HepG2 (cell line): ENCODE measurements at regions not wholly inside any gene's neighbourhood (a gene's known extent, or its start where the extent isn't known, plus 50 kb on each side); places are given as distances from the start of the nearest gene placed in this dataset.

ENCODE experiments used
- ARID4A ChIP-seq: sonication (generic); formaldehyde crosslinking; IDR thresholded peaks from 2 replicates; pipeline ENCODE4 v1.5.0; 2020; ENCODE audit warnings: mild to moderate bottlenecking, missing genetic modification reagents, borderline replicate concordance
- ELF1 ChIP-seq: sonication (generic); formaldehyde crosslinking; IDR thresholded peaks from 2 replicates; pipeline ENCODE4 v1.4.0; 2020; ENCODE audit warnings: missing genetic modification reagents
- FOXP1 ChIP-seq, 2 experiments: fragments of 450-650 bp in 1 of 2; IDR thresholded peaks; 2 replicates each; pipeline ENCODE4 v1.6.1; 2017 to 2018; ENCODE audit warnings: antibody characterized with exemption in 1 of 2
- SMARCC2 ChIP-seq: fragments of 450-650 bp; IDR thresholded peaks from 2 replicates; pipeline ENCODE4 v1.6.1; 2017; ENCODE audit warnings: antibody characterized with exemption, mild to moderate bottlenecking
- YY1 ChIP-seq: IDR thresholded peaks from 2 replicates; pipeline ENCODE4 v1.6.1; 2011; ENCODE audit warnings: low read length, low read depth, moderate library complexity, mild to moderate bottlenecking; ENCODE audit not compliant: insufficient read depth, insufficient replicate concordance
- ZFP36 ChIP-seq: fragments of 150-350 bp; IDR thresholded peaks from 2 replicates; pipeline ENCODE4 v1.6.1; 2018; ENCODE audit warnings: borderline replicate concordance, low read length, low read depth; ENCODE audit not compliant: partially characterized antibody
- ZNF317 ChIP-seq: sonication (generic); formaldehyde crosslinking; IDR thresholded peaks from 2 replicates; pipeline ENCODE4 v1.5.0; 2020; ENCODE audit warnings: mild to moderate bottlenecking, missing genetic modification reagents
- TF ChIP-seq, protein P1 (sequence below): sonication (generic); formaldehyde crosslinking; IDR thresholded peaks from 2 replicates; pipeline ENCODE4 v1.8.0; 2022; ENCODE audit warnings: low read depth, missing genetic modification reagents
- TF ChIP-seq, protein P2 (sequence below): sonication (generic); formaldehyde crosslinking; IDR thresholded peaks from 2 replicates; pipeline ENCODE4 v1.5.0; 2020; ENCODE audit warnings: mild to moderate bottlenecking, missing genetic modification reagents, moderate library complexity

DNA sequence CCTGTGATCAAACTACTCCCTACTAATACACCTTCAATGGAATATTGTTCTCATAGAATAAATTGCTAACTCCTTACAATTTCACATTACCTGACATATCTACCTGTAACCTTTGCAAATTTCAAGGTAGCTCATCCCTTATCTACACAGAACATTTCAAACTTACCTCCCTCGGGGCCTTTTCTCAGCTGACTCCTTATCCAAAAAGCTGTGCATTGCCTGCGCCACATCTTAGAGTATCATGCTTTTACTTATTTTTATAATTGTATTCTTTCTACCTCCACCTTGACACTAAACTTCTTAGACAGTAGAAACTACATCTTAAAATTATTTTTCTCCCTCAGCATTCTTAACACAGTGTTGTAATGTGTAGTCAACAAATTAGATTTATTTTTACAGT, 198.5 kb downstream of the FBXO8 start:
- TF ChIP-seq, protein P1, sequence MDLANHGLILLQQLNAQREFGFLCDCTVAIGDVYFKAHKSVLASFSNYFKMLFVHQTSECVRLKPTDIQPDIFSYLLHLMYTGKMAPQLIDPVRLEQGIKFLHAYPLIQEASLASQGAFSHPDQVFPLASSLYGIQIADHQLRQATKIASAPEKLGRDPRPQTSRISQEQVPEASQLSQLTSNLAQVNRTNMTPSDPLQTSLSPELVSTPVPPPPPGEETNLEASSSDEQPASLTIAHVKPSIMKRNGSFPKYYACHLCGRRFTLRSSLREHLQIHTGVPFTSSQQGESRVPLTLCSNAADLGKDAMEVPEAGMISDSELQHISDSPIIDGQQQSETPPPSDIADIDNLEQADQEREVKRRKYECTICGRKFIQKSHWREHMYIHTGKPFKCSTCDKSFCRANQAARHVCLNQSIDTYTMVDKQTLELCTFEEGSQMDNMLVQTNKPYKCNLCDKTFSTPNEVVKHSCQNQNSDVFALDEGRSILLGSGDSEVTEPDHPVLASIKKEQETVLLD (CRISPR knock-in tag) = no peak
- TF ChIP-seq, protein P2, sequence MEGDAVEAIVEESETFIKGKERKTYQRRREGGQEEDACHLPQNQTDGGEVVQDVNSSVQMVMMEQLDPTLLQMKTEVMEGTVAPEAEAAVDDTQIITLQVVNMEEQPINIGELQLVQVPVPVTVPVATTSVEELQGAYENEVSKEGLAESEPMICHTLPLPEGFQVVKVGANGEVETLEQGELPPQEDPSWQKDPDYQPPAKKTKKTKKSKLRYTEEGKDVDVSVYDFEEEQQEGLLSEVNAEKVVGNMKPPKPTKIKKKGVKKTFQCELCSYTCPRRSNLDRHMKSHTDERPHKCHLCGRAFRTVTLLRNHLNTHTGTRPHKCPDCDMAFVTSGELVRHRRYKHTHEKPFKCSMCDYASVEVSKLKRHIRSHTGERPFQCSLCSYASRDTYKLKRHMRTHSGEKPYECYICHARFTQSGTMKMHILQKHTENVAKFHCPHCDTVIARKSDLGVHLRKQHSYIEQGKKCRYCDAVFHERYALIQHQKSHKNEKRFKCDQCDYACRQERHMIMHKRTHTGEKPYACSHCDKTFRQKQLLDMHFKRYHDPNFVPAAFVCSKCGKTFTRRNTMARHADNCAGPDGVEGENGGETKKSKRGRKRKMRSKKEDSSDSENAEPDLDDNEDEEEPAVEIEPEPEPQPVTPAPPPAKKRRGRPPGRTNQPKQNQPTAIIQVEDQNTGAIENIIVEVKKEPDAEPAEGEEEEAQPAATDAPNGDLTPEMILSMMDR (CRISPR knock-in tag) = no peak
- TF ChIP-seq ELF1 (CRISPR knock-in tag) = no peak
- TF ChIP-seq FOXP1 (IDR thresholded peaks at IDR 0.05) = no peak
- no peak for TF ChIP-seq FOXP1 (CRISPR knock-in tag; IDR thresholded peaks at IDR 0.05)
- no peak for TF ChIP-seq SMARCC2
- no peak for TF ChIP-seq YY1
- no peak for TF ChIP-seq ZFP36
- TF ChIP-seq ARID4A (CRISPR knock-in tag) = no peak
- no peak for TF ChIP-seq ZNF317
